Globus pallidus (tissue), 1 donor: ENCODE measurements at regions not wholly inside any gene's neighbourhood (a gene's known extent, or its start where the extent isn't known, plus 50 kb on each side); places are given as distances from the start of the nearest gene placed in this dataset.
"Not testable (repeated sequence)": the region's sequence is repeated elsewhere in the genome, so short reads cannot be mapped to it uniquely, and the experiment has no call there.

Experiments used
- DNase-seq: peaks from one replicate; pipeline ENCODE4 v3.0.0-alpha.2; 2015; ENCODE audit warnings: low spot score

DNA sequence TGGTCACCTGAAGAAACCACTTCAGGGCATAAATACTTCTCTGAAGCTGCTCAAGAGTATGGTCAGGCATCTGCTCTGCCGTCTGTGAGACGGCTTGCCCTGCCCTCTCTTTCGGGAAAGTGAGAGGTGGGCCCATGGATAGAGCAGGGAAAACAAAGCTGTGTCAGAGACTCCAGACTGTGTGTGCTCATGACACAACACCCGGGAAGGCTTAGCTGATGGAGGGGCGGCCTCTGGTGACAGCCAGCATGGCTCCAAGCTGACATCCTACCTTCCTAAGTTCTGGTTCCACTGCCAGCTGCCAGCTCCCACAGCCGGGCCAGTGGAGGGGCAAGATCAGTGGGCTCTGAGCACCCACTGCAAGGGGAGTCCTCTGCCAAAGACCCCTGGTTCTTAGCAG lies 215.3 kb downstream of the ANKRD30B start:
- DNase-seq, result no peak

DNA sequence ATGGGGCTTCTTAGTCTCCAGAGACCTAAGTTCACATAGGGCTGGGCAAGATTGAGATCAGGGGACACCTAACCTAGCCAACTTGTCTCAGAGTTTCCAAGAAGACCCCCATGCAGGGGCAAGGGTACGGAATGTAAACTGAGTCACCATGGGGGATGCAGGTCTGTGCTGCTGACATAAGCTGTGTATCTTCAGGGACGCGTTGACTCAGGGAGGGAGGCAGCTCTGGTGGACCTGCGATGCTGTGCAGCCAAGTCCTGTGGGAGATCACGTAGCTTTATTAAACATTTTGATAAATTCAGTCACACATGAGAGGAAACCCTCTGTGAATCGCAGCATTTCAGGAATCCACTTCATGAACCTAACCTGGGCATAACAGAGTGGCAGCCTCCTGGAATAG lies 216.0 kb downstream of the ANKRD30B start:
- no peak for DNase-seq

DNA sequence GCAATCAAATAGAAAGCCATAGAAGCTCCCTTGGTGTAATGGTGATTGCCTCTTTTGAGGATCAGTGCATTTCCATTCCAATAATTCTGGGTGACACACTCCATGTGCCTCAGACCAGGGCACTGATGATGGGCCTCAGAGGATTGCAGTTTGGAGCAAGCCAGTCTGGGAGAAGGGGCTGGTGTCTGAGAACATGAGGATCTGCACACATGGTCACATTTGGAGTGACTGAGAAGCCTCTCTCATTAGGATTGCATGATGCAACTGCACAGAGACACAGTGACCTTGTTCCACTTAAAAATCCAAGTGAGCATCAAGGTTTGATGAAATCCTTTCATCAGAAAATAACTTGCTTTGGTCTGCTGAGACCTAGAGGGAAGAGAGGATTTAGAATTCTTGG lies 216.4 kb downstream of the ANKRD30B start:
- no peak for DNase-seq

DNA sequence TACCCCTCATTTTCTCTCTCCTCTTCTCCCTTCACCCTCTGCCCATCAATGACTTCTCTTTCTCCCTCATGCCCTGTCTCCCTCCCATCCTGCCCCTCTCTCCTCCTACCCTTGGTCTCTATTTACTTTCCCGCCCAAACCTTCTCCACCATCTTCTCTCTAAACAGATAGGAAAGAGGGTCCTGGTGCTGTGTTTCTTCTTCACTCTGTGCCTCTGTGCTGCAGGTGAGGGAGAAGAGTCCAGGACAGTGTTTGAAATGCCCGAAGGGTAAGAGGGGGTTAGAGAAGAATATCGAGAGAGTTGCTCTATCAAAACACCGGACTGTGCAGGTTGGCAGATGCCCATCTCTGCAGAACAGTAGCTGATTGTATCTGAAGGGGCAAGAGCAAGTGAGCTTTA lies 217.0 kb downstream of the ANKRD30B start:
- not testable (repeated sequence) for DNase-seq

DNA sequence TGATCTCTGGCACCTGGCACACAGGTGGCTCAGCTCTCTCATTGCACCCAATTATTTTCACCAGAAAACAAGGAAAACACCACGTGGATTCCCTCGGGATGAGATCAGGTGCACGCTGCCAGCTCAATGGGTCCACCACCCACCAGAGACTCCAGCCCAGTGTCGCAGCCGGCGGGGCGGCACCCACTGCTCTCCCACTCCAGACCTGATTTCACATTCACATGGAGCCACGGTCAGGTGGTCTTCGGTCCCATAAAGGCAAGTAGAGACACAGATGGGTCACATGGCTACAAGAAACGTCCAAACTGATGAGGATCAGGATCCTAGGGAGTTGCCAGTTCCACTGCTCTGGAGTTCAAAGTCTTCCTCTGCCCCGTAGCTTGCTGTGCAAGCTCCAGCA lies 217.6 kb downstream of the ANKRD30B start:
- no peak for DNase-seq

DNA sequence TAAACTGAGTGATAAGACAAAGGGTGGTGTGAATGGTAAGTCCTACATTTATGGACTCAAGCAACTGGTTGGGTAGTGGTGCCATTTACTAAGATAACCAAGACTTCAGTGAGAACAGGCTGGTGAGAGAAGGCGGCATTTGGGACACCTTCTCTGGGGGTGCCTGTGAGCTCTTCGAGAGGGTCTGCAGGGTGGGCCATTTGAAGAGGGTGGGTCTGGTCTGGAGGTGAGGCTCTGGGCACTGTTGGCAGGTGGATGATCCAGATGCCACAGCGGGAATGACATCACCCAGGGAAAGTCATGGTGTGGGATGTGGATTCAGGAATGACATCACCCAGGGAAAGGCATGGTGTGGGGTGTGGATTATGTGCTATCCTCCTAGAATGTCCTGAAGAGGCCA lies 219.3 kb downstream of the ANKRD30B start:
- DNase-seq, result not testable (repeated sequence)

DNA sequence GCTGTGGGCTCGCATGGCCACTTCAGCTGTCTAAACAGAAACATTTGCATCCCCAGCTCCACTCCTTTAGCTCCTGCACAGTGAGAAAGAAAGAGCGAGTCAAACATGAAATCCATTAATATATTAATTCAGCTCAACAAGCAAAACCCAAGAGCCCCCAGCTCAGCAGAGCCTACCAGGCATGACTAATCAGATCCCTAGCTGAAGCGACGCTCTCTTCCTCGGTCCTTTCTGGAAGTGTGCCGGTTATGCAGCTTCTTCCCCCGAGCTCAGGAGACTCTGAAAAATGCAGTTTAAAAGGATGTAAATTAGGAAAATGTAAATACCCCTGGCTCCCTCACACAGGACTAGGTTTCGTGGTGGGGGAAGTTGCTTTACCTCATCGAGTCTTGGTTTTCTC lies 221.5 kb downstream of the ANKRD30B start:
- no peak for DNase-seq

DNA sequence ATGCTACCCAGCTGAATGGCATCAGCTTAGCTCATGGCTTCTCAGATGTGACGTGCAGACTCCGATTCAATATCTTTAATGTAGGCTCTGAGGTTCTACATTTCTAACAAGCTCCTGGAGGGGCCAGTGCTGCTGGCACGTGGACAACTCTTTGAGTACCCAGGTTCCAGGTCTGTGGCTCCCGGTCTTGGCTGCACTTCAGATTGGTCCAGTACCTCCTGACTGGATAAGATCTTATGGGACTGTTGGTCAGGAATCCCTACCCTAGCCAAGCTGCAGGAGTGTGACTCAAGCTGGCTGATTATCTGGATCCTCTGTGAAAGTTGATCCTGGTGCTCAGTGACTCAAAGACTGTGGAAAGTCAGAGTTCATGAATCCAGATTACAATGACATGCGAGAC lies 222.1 kb downstream of the ANKRD30B start:
- DNase-seq, result no peak

DNA sequence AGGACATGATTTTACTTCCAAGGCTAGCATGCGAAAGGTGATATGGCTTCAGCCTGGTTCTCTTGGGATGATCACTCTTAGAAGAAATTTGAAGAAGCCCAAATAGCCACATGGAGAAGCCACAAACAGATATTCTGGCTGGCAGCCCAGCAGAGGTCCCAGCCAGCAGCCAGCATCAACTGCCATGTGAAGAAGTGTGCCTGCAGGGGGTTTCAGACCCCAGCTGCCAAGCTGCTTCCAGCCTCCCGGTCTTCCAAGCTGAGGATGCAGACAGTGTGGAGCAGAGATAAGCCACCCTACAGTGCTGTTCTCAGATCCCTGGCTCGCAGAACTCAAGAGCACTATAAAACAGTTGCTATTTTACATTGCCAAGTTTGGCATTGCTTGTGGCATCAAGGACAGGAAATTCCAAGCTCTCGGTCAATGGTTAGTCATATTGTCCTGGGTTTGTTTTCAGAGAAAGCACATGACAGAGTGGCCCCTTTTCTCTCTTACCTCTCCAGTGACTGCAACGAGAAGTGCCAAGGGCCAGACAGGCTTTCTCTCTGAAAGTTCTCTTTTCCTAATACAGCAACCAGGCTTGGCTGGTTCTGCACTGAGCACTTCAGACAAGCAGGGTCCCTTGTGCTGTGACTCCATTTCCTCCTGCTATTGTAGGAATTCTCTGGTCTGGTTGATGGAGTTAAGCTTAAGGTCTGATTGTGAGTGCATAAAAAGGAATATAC lies 223.7 kb downstream of the ANKRD30B start:
- DNase-seq, result no peak

DNA sequence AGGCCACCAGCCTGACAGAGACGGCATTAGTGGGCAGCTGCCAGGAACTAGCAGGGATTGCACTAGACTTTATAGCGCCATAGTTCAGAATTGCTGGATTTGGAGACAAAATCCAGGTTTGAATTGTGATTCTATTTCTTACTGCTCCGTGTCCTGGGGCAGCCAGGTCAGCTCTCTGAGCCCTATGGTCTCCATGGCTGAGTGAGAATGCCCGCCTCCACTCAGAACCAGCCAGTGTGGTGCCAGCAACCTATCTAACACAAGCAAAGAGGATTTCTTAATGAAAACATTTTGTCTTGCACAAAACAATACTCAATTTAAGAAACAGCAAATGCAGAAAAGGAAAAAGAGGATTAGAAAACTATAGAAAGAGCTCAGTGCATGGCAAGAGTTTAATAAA lies 225.4 kb downstream of the ANKRD30B start:
- DNase-seq, result not testable (repeated sequence)

DNA sequence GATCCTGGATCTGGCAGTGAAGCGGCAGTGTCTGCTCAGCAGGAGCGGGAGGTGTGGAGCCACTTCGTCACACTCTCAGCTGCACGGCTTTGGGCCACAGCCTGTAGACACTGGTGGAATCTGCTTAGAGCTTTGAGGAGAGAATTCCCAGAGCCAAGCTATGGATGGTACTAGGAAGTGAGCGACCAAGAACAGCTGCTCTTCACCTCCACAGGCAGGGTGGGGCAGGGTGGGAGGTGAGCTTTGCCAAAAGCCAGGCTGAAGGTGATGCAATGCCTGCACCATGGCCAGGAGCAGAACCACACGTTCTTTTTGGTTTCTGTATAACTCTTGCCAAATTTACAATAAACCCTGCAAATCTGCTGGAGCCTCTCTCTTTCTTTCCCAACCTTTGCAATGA lies 226.1 kb downstream of the ANKRD30B start:
- DNase-seq, result no peak

DNA sequence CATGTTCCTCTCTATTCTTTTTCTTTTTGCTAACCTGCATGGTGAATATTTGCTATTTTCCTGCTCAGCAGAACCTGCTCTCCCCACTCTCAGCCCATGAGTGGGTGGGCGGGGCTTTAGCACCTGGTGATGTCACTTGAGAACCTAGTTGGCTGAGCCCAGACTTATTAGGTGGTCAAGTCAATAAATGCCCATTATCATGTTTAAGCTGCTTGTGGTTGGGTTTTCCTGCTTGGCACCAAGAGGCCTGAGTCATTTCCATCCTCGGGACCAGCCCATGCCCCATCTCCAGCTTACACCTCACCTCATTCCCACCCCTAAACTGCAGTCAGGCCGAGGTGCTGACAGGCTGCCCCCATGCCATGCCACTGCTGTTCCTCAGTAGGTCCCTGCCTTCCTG lies 226.6 kb downstream of the ANKRD30B start:
- DNase-seq, result no peak

DNA sequence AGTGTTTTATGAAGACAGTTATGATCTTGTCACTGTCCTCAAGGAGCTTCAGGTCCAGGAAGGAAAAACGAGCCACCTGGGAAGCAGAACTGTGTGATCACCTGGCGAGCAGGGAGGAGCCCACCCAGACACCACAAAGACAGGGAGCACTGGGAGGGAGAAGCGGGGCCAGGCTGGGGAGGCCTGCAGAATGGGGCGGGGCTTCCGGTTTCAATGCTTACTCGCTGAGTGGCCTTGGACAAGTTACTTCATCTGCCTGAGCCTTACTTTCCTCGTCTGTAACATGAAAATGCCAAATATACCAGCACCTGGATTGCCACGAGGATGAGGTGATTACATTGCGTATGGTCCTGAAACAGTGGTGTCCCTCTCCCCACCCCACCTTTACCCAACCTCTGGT lies 227.5 kb downstream of the ANKRD30B start:
- no peak for DNase-seq

DNA sequence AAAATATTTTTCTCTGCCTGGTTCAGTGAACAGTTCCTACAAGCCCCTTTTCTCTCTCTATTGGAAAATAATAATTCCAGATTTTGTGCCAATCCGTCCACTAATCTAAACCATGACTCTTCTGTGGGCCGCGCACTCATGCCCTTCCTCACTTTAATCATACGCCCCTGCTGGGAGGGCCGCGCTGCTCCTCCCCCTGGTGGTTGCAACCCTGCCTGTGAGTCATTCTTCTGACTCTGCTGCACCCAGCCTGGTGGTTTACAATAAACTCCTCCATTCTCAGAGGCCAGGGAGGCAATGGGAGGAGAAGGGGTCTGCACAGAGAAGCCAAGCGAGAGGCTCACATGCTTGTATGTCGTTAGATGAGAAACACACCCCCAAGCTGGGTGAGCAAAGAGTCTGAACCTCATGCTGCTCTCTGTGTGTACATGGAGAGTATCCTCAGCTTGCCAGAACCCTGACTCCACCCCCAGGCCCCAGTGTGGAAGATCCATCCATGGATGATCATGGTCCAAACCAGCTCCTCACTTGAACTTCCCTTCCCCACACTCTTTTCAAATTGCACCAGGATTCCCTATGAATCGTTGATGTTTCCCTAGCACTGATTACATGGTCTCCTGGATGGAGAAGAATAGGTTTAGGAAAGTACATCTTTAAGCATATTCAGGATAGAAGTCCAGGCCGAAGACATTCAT lies 228.9 kb downstream of the ANKRD30B start:
- DNase-seq, result no peak

DNA sequence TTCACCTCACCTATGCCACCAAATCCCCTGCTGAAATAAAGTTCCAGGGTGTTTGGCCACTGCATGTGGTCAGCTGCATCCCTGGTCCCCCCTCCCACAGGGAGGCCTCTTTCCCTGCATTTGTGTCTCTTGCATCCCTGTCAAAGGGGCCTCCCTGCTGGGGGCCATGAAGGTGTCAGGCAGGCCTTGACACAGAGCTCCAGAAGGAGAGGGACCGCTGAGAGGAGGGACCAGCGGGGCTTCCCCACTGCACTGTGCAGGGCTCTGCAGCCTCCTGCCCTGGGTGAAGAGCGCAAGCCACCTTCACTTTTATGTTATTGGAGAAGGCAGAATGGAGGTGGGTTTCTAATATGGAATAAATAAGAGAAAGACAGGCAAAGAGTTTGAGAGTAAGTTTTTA lies 230.2 kb downstream of the ANKRD30B start:
- no peak for DNase-seq

DNA sequence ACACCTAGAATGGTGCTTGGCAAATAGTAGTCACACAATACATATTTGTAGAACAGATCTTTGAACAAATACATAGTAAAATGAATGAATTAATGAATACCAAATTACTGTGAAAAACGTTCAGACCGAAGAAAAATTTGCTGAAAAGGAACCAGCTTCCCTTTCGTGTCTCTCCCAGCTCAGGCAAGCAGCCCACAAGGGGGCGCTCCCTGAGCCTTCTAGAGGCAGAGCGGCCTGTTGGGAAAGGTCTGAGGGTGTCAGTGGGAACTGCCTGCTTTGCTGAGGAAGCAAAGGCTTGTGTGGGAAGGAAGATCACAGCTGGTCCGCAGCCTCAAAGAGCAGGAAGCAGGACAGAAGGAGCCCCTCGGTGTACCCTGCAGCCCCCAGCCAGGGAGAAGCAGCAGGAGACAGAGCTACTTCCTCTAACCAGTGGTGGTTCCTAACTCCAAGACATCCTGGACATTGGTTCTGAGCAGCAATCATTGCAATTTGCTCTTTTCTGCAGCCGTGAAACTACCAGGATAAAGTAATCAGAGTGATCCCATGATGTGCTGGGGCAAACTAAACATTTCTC lies 231.1 kb downstream of the ANKRD30B start:
- DNase-seq, result peak; percentile 35

DNA sequence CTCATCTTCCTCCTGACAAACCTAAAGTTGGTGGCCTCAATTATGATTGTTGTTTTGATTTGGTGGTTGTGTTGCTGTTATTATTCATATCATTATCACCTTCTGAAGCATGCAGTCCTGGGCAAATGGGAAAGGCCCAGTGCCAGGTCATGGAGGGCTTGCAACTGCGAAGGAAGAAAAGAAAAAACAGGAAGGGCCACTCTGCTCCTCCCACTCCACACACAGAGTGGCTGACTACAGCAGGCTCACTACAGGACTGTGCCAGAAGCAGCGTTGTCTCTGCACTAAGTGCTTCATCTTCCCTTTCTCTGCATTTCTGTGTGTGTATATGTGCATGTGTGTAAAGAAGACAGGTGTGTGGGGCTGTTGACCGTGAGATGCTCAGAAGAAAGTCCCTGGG lies 231.9 kb downstream of the ANKRD30B start:
- no peak for DNase-seq

DNA sequence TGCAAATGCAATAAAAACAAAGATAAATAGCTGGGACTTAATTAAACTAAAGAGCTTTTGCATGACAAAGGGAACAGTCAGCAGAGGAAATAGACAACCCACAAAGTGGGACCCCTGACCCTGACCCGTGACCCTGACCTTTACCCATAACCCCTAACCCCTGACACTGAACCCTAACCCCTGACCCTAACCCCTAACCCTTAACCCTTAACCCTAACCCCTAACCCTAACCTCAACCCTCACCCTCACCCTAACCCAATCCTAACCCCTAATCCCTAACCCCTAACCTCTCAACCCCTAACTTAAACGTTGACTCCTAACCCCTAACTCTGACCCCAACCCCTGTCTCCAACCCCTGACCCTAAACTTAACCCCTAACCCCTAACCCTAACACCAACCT lies 236.6 kb downstream of the ANKRD30B start:
- DNase-seq, result not testable (repeated sequence)

DNA sequence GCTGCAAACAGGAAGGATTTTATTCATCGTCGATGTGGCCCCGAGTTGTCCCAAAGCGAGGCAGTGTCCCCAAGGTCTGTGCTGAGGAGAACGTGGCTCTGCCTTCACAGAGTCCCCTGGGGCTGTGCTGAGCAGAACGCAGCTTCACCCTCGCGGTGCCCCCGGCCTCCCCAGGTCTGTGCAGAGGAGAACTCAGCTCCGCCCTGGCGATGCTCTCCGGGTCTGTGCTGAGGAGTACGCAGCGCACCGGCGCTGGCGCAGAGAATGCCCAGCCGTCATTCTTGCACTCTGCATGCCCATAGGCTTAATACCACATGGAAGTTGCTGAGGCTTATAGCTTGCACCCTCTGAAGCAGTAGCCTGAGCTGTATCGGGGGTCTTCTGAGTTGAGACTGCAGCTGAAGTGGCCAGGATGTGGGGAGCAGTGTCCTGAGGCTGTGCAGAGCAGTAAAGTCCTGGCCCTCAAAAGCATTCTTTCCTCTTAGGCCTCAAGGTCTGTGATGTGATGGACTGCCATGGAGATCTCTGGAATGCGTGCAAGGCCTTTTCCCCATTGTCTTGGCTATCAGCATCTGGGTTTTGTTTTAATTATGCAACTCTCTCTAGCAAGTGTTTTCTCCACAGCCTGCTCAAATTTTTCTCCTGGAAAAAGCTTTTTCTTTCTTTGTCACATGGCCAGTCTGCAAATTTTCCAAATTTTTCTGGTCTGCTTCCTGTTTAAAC lies 237.5 kb downstream of the ANKRD30B start:
- DNase-seq, result not testable (repeated sequence)

DNA sequence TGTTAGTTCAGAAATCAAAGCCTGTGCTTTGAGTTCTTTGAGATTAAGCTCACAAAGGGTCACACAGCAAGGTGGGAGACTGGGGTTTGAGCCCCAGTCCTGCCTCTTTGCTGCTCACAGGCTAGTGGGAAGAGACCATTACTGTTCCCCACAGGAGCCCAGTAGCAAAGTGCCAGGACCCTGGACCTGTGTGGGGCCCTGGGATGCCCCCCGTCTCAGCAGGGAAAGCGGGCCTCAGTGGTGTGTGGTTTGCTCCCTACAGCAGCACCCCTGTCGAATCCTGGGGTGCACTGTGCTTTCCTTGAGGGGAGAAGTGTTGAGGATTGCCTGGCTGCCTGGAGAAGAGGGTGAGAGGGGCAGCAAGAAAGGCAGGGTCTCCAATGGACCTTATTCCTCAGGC lies 239.4 kb downstream of the ANKRD30B start:
- DNase-seq, result not testable (repeated sequence)

DNA sequence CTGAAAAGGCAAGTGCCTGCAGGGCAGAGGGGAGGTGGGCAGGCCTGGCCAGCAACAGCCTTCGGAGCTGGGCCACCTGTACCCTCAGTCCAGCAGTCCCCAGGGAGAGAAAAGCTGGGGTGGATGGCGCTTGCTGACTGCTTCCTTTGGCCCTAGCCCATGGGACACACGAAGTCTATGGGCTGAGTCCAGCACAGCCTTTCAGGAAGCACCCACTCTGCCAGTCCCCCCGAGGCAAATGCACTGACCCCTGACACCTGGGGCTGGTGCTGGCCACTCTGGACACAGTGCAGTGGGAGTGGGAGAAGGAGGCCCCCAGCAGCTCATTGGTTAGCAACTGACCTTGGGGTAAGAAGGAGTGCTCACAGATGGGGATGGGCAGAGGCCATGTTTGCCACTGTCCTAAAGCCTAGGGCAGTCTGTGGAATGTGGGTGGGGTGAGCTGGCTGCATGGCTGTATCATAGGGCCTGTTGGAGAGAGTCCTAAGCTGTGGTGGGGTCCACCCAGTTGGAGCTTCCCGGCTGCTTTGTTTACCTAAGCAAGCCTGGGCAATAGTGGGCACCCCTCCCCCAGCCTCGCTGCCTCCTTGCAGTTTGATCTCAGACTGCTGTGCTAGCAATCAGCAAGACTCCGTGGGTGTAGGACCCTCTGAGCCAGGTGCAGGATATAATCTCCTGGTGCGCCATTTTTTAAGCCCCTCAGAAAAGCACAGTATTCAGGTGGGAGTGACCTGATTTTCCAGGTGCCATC lies 240.2 kb downstream of the ANKRD30B start:
- not testable (repeated sequence) for DNase-seq

DNA sequence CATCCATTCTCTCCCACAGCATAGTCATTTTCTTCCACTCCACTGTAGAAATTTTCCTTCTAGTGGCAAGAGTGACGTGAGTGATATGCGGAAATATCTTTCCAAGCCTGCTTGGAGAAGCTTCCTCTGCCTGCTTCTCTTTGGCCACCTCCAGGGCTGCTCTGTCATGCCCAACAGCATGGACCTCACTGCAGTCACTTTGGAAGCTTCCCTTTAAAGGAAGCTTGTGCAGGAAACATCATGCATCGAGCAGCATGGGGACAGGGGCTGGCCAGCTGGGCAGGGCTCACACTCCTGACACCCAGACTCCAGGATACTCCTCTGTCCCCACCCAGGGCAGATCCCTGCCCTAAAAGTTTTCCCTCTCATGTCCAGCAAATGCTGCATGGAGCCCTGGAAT lies 241.6 kb downstream of the ANKRD30B start:
- DNase-seq, result not testable (repeated sequence)
